Retinal pigment epithelial cell (primary cell): ENCODE measurements at regions not wholly inside any gene's neighbourhood (a gene's known extent, or its start where the extent isn't known, plus 50 kb on each side); places are given as distances from the start of the nearest gene placed in this dataset.

Experiments
- DNase-seq: peaks from one replicate; pipeline ENCODE4 v3.0.0-alpha.2; 2010; ENCODE audit warnings: low read depth
- H3K4me3 ChIP-seq: 2 replicates; pipeline ENCODE4 v1.5.1; 2011; ENCODE audit warnings: mild to moderate bottlenecking, low read length, control low read depth, moderate library complexity
- CTCF ChIP-seq: conservative IDR thresholded peaks from 2 replicates; pipeline ENCODE4 v1.5.1; 2011; ENCODE audit warnings: low read depth, low read length, control low read depth, inconsistent platforms

GRCh38 chr5:149435015-149435376 is 55.9 kb upstream of the IL17B start:
- no peak for DNase-seq
- H3K4me3 ChIP-seq: no peak overlapping the region
- TF ChIP-seq CTCF: no peak

GRCh38 chr5:149434162-149435014 is 55.3 kb upstream of the IL17B start:
- no peak for DNase-seq
- TF ChIP-seq CTCF: peak; percentile 92
- no peak overlapping the region for H3K4me3 ChIP-seq

- no peak for TF ChIP-seq CTCF
- DNase-seq: no peak
- H3K4me3 ChIP-seq: no peak overlapping the region
Observed at GRCh38 chr5:149433524-149434131, 54.5 kb upstream of the IL17B start.

- no peak overlapping the region for H3K4me3 ChIP-seq
- no peak for DNase-seq
- TF ChIP-seq CTCF: no peak
Observed at GRCh38 chr5:149432911-149433401, 53.9 kb upstream of the IL17B start.

- no peak overlapping the region for H3K4me3 ChIP-seq
- no peak for TF ChIP-seq CTCF
- no peak for DNase-seq
Observed at GRCh38 chr5:149432376-149432775, 53.3 kb upstream of the IL17B start.

GRCh38 chr5:149429839-149430721 is 51.0 kb upstream of the IL17B start:
- H3K4me3 ChIP-seq: no peak overlapping the region
- DNase-seq: no peak
- TF ChIP-seq CTCF: peak; percentile 26
